GM18867 (cell line): ENCODE measurements at regions not wholly inside any gene's neighbourhood (a gene's known extent, or its start where the extent isn't known, plus 50 kb on each side); places are given as distances from the start of the nearest gene placed in this dataset.
"Not testable (repeated sequence)": the region's sequence is repeated elsewhere in the genome, so short reads cannot be mapped to it uniquely, and the experiment has no call there.

Experiments used
- ATAC-seq: cut with Tn5 transposase; IDR thresholded peaks from one replicate; pipeline ENCODE4 v1.9.1; 2021; ENCODE audit warnings: mild to moderate bottlenecking, moderate library complexity; ENCODE audit not compliant: unreplicated experiment

DNA sequence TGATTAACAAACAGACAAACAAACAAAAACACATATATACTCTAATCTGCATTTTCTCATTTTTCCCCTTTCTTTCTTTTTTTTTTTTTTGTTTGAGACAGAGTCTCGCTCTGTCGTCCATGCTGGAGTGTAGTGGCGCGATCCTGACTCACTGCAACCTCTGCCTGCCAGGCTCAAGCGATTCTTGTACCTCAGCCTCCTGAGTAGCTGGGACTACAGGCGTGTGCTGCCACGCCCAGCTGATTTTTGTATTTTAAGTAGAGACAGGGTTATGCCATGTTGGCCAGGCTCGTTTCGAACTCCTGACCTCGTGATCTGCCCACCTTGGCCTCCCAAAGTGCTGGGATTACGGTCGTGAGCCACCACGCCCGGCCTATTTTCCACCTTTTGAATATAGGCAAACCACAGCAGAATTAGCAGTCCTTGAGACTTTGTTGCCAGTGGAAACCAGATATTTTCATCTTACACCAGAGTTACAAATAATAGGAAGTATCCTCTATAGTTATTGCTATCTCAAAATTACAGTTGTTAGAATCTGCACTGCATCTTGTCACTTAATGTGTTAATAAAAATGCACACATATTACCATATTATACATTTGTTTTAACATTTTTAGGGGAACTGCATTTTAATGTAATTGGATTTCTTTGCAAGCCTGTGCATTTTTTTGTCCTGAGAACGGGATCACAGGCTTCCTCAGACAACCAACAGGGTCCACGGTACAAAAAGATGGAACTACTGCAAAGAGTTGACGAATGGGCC lies 208.2 kb upstream of the ZNF217 start:
- no peak for ATAC-seq

DNA sequence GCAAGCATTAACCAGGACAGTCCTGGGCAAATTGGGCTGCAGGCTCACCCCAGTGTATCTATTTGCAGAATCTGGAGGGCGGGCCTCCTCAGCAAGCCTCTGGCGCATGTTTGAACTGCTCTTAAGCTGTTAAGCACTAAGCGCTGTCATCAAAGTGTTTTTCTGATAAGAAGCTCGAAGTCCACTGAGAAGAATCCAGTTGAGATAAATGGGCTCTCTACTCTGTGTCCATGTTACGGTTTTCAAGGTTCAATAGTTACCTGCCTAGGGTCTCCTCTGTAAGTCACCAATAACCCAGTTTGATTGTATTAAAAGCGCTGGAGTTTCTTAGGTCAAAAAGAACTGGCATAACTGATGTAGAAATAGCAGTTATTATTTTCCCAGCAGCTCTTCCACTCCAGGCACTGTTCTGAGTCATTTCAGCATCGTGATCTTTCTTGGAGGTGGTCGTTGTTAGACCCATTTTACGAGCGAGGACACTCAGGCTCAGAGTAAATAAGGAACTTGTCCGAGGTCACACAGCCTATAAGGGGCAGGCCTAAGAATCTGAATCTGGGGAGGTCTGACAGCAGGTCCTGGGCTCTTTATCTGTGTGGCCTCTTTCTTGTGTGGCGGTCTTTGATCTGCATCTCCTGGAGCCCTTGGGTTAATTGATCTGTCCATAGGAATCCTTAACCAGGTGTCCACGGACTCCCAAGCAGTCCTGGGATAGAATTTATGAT lies 207.4 kb upstream of the ZNF217 start:
- ATAC-seq, result no peak

DNA sequence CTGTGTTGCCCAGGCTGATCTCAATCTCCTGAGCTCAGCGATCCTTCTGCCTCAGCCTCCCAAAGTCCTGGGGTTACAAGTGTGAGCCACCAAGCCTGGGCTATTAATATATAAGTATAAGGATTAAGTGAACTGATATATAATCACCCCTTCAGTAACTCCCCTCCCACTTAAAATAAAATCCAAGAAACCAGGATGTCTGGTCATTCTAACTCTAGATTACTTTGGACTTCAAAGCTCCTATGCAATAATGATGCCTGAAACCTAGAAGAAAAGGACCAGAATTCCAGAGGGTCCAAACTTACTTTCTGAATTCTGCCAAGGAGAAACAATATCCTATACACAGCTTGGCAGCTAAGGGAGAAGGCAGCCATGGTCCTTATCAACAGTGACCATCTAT lies 206.8 kb upstream of the ZNF217 start:
- ATAC-seq, result no peak

DNA sequence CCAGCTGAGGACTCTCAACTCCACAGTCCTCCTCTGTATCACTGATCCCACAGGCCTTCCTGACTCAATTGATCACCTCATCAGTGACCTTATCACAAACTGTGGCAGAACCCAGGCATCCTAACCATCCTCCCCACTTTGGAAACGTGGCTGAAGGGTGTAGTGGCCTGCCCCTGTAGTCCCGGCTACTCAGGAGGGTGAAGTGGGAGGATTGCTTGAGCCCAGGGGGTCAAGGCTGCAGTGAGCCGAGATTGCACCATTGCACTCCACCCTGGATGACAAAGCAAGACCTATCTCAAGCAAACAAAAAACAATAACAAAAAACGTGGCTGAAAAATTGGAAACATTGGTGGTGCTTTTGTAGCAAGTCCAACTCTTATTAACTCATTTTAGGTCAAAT lies 203.4 kb upstream of the ZNF217 start:
- ATAC-seq, result no peak

DNA sequence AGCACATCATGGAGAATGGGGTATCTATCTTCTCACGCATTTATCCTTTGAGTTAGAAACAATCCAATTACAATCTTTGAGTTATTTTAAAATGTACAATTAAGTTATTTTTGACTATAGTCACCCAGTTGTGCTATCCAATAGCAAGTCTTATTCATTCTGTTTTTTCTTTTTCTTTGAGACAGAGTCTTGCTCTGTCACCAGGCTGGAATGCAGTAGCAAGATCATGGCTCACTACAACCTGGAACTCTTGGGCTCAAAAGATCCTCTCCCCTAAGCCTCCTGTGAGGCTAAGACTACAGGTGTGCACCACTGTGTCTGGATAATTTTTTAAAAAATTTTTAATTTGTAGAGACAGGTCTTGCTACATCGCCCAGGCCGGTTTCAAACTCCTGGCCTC lies 201.5 kb upstream of the ZNF217 start:
- no peak for ATAC-seq

DNA sequence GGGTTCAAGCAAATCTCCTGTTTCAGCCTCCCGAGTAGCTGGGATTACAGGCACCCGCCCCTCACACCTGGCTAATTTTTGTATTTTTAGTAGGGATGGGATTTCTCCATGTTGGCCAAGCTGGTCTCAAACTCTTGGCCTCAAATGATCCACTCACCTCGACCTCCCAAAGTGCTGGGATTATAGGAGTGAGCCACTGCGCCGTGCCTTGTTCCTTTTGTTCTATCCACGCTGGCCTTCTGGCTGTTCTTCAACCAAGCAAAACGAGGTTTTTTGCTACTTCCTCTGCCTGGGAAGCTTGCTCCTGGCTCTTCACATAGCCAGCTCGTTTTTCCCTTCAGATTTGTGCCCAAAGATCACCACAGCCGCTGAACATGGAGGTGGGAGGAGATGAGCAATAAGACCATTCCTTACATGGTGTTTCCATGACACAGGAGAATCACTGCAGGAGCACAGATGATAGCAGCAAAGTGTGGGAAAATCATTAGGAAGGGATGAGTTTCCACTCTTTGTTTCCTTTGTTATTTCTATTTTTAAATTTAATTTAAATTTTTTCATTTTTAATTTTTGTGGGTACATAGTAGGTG lies 201.0 kb upstream of the ZNF217 start:
- ATAC-seq, result no peak

DNA sequence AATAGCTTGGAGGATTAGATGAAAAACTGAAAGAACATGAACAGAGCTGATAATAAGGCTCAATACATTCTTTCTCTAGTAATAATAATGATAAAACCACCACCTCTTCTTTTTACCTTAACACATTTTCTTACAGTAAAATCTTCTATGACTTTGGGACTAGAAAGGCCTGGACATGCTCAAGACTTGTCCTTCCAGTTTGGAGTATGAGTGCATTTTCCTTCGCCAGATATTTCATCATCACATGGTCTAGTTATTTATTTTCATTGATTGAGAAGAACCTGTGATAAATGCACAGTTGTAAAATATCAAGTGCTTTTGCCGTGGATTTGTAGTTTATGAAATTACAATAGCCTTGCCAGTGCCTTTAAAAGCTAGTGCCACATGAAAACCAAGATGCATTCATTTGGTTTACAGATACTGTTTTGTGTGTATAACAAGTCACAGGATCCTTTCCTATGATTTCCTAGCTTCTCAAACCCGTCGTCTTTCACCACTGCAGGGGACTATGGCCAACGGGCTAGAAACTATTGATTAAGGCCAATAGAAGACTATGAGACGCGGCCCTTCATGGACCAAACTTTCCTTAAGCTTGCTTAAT lies 200.2 kb upstream of the ZNF217 start:
- ATAC-seq, result no peak

DNA sequence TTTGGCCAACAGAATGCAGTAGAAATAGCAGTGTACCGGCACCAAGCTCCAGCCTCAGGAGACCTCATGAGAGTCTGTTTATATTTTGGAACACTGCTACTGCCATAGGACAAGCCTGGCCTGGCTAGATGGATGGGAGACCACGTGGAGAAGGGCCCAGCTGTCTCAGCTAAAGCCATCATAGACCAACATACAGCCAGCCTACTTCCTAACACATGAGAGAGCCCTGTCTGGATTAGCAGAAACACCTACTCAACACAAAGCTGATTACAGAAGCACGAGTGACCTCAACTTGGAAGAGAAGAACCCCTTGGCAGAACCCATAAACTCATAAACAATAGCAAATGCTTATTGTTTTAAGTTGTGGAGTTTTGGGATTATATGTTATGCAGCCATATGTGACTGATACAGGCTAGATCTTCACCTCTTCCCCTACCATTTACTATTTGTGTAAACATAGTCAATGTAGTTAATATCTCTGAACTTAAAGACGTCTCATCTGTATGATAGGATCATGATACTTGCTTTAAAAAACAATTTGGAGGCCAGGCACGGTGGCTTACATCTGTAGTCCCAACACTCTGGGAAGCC lies 199.4 kb upstream of the ZNF217 start:
- ATAC-seq, result no peak

DNA sequence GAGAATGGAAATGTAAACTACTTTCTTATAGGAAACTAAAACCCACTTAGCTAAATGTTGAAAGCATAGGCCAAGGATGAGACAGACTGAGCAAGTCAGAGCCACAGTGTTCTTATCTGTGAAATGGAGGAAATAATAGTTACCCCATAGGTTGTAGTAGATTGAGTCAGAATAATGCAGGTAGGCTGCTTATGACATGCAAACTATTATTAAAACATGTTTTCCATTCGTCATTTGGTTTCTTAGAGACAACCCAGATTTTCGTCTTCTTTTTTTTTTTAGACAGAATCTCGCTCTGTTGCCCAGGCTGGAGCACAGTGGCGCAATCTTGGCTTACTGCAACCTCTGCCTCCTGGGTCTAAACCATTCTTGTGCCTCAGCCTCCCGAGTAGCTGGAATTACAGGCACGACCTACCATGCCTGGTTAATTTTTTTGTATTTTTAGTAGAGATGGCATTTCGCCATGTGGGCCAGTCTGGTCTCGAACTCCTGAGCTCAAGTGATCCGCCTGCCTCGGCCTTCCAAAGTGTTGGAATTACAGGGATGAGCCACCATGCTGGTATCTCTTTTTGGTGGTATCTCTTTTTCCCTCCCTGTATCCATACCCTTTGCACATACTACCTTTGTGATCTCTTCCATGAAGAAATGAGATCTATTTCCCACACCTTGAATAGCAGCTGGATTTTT lies 196.5 kb upstream of the ZNF217 start:
- no peak for ATAC-seq

DNA sequence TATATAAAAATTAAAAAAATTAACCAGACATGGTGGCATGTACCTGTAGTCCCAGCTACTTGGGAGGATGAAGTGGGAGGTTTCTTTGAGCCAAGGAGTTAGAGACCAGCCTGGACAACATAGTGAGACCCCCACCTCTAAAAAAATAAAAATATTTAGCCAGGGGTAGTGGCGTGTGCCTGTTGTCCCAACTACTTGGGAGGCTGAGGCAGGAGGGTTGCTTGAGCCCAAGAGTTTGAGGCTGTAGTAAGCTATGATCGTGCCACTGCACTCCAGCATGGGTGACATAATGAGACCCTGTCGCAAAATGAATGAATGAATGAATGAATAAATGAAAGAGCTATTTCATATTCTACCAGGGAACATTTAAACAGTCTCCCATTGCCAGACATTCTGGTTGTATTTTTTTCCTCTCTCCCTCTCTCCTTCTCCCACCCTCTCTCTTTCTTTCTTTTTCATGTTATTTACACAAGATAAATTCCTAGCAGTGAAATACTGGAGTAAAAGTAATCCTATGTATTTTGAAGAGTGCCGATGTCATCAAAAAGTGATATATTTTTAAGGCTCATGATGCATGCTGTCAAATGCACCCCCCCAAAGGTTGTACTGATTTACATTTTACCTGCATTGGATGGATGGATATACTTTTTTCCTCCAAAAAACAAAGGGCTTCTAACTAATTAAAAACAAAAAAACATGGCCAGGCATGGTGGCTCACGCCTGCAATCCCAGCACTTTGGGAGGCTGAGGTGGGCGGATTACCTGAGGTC lies 194.8 kb upstream of the ZNF217 start:
- no peak for ATAC-seq

DNA sequence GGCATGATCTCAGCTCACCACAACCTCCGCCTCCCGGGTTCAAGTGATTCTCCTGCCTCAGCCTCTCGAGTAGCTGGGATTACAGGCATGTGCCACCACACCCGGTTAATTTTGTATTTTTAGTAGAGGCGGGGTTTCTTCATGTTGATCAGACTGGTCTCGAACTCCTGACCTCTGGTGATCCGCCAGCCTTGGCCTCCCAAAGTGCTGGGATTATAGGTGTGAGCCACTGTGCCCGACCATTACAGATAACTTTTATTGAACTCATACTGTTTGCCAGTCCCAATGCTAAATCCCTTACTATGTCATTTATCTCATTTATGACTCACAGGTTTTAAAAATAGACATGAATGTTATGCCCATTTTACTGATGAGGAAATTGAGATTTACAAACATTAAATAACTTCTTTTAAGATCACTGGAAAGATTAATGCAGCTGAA lies 193.9 kb upstream of the ZNF217 start:
- ATAC-seq, result not testable (repeated sequence)

DNA sequence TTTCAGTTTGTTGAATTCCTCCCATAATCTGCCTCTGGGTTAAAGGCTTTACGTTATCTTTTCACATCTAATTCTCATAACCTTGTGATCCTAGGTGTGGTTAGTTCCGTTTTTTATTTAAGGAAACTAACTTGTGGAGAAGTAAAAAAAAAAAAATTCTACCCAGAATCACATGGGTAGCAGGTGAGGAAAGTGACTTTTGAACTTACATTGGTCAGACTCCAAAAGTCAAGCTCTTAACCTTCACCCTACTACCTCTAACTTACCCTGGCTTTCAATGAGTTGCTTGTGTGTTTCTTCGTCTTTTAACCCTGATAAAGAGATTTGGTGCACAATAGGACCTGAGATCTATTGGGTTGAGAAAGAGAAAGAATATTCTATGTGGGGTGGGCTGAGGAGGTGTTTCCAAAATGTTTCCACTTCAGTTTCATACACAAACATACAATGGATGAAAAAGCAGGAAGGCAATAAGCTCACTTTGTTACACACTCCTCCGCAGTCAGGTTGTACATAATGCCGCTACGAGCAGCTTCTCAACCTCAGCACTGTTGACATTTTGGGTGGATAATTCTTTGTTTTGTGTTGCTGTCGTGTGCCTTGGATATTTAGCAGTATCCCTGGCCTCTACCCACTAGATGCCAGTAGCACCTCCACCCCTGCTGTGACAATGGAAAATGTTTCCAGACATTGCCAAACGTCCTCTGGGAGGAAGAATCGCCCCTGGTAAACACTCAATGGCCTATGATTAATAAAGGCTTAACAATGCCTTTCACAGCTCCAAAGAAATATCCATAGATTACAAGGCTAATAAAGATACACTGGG lies 193.0 kb upstream of the ZNF217 start:
- ATAC-seq, result no peak

DNA sequence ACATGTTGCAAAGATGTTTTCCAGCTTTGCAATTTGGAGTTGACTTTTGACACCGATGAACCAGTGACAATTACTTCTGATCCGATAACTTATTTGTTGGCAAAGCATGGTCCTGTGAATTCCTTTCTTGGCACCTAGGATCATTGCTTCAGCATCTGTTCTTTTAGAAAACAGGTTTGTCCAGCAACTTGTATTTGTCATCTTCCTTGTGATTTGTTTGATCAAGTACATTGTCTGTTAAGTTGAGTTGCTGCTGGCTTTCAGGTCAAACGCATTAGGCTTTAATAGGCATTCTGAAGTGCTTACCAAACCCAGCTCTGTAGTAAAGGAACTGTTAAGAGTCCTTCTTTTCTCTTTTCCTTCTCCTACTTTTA lies 192.4 kb upstream of the ZNF217 start:
- no peak for ATAC-seq

DNA sequence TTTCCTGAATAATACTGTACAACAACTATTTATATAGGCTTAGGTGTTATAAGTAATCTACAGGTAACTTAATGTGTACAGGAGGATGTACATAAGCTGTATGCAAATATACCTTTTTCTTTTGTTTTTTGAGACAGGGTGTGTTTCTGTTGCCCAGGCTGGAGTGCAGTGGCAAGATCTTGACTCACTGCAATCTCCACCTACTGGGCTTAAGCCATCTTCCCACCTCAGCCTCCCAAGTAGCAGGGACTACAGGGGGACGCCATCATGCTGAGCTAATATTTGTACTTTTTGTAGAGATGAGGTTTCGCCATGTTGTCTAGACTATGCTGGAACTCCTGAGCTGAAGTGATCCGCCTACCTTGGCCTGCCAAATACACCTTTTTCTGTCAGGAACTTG lies 191.7 kb upstream of the ZNF217 start:
- ATAC-seq, result no peak

DNA sequence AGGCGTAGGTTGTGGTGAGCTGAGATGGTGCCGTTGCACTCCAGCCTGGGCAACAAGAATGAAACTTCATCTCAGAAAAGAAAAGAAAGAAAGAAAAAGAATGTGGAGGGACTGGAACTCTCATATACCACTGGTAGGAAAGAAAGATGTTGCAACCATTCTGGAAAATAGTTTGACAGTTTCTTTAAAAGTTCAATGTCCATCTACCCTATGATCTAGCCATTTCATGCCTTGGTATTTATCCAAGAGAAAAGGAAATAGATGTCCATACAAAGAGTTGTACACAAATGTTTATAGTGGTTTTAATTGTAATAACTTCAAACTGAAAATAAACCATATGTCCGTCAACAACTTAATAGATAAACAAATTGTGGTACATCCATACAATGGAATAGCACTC lies 190.1 kb upstream of the ZNF217 start:
- no peak for ATAC-seq

DNA sequence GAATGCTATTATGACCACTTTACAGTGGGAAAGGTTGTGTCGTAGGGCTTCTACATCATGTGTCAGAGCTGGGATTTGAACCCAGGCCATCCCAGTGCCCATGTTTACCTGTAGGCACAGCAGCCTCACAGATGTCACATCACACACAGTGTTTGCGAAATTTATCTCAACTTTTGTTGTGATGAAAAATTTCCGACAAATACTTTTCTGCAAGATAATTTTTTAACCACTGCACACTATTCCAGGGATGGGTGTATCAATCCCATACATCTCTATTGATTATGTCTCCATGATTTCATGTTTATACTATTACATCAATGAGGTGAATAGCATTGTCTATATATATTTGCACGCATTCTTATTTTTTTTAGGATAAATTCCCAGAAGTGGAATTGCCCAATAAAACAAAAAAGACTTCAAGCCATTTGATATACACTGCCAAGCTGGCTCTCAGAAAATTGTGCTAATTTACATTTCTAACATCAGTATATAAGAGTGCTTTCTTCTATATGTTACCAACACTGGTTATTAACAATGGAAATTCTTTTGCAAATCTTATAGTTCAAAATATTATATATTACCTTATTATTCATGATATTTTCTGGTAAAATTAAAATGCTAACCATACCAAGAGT lies 189.1 kb upstream of the ZNF217 start:
- ATAC-seq, result no peak

DNA sequence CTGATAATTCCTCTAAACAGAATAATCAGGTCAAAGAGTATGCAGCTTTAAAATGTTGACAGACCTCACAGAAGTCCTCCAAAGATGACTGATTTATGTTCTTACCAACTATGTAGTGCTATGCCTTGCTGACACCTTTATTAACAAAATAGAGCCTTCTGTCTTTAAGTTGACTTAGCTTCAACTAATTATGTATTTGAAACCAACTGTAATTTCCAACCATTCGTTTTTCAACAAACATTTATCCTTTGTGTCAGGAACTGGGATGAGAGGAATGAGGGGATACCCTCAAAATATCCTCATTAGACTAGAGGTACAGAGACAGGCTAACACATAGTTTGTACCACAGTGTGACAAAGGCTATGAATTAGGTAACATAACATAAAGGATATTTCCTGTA lies 186.2 kb upstream of the ZNF217 start:
- no peak for ATAC-seq

DNA sequence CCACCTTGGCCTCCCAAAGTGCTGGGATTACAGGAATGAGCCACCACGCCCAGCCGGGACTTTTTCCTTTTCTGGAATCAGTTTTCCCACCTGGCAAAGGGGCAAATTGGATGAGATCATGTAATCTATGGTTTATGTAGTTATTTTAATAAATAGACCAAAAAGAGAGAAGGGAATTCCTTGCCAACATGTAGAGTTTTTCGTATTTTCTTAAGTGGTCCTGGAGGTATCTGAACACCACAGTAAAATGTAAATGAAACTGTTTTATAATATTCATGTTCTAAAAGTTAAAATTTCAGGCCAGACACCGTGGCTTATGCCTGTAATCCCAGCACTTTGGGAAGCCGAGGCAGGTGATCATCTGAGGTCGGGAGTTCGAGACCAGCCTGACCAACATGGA lies 185.1 kb upstream of the ZNF217 start:
- ATAC-seq, result no peak

DNA sequence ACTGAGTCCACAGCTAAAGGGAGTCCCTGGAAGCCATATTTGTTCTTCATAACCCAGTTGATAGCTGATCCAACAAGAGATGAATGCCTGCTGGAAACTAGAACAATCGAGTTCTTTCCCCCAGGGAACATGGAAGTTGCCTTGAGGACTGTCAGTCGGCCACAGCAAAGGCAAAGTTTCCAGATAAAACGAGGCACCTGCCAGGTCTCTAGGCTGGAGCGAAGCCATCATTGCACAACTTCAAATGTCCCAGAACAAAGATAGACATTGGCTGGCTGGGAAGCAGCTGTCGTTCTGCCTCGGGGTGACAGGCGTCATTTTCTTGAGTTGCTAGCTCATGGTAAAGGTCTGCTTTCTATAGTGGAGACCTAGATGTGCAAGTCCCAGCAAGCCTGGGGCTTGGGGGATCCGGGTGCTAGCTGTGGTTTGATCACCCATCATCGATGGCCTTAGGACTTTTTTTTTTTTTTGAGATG lies 184.4 kb upstream of the ZNF217 start:
- ATAC-seq, result no peak
